SU-DHL-6 (cell line): ENCODE measurements at regions not wholly inside any gene's neighbourhood (a gene's known extent, or its start where the extent isn't known, plus 50 kb on each side); places are given as distances from the start of the nearest gene placed in this dataset.
"Not testable (repeated sequence)": the region's sequence is repeated elsewhere in the genome, so short reads cannot be mapped to it uniquely, and the experiment has no call there.

Experiments
- H2AFZ ChIP-seq: fragments of 200-600 bp; sonication (generic); 2 replicates; pipeline ENCODE4 v1.6.1; 2014; ENCODE audit warnings: low read depth, mild to moderate bottlenecking, moderate library complexity, mixed read lengths, antibody characterized with exemption, low read length; ENCODE audit not compliant: severe bottlenecking
- H3F3A ChIP-seq: fragments of 200-600 bp; shearing (Covaris generic); 2 replicates; pipeline ENCODE4 v1.6.0; 2016; ENCODE audit warnings: antibody characterized with exemption, mild to moderate bottlenecking; ENCODE audit not compliant: insufficient read depth
- H3K27ac ChIP-seq: fragments of 200-600 bp; sonication (generic); 2 replicates; pipeline ENCODE4 v1.5.1; 2016; ENCODE audit warnings: low read depth, mild to moderate bottlenecking, low read length, moderate library complexity, mixed read lengths
- H3K27me3 ChIP-seq: fragments of 200-600 bp; sonication (generic), shearing (Covaris generic); 2 replicates; pipeline ENCODE4 v1.6.0; 2014; ENCODE audit warnings: mild to moderate bottlenecking, low read length
- H3K36me3 ChIP-seq: fragments of 200-600 bp; sonication (generic); 2 replicates; pipeline ENCODE4 v1.6.1; 2014; ENCODE audit warnings: mild to moderate bottlenecking, low read length, mixed read lengths
- H3K4me2 ChIP-seq: fragments of 300-600, 200-600 bp; shearing (Covaris generic), sonication (generic); 2 replicates; pipeline ENCODE4 v1.6.0; 2014; ENCODE audit warnings: low read length, low read depth, mild to moderate bottlenecking; ENCODE audit not compliant: poor library complexity, severe bottlenecking
- H3K4me3 ChIP-seq: fragments of 200-600 bp; sonication (generic); 2 replicates; pipeline ENCODE4 v1.5.1; 2014; ENCODE audit warnings: antibody characterized with exemption, low read length, mild to moderate bottlenecking, mixed read lengths; ENCODE audit not compliant: insufficient read depth, poor library complexity, severe bottlenecking
- H3K79me2 ChIP-seq: fragments of 200-600 bp; sonication (generic); 2 replicates; pipeline ENCODE4 v1.6.1; 2014; ENCODE audit warnings: mild to moderate bottlenecking, low read length, moderate library complexity; ENCODE audit not compliant: insufficient read depth
- H3K9ac ChIP-seq: fragments of 200-600 bp; sonication (generic); 2 replicates; pipeline ENCODE4 v1.7.0; 2014; ENCODE audit warnings: mild to moderate bottlenecking, low read length
- H3K9me2 ChIP-seq: fragments of 200-600 bp; sonication (generic); replicated peaks from 2 replicates; pipeline ENCODE4 v1.6.1; 2014; ENCODE audit warnings: low read length; ENCODE audit not compliant: insufficient read depth
- H3K9me3 ChIP-seq: fragments of 200-600 bp; sonication (generic); 2 replicates; pipeline ENCODE4 v1.6.1; 2014; ENCODE audit warnings: low read length, mixed read lengths; ENCODE audit not compliant: insufficient read depth
- H4K20me1 ChIP-seq: fragments of 200-600 bp; sonication (generic); 2 replicates; pipeline ENCODE4 v1.6.1; 2014; ENCODE audit warnings: low read depth, mild to moderate bottlenecking, antibody characterized with exemption, low read length, moderate library complexity, mixed read lengths
- CTCF ChIP-seq: fragments of 200-600 bp; sonication (generic); IDR thresholded peaks from one replicate; pipeline ENCODE4 v1.5.1; 2017; ENCODE audit warnings: antibody characterized with exemption, mild to moderate bottlenecking, low read length, moderate library complexity; ENCODE audit not compliant: insufficient read depth, poor library complexity, severe bottlenecking
- EZH2phosphoT487 ChIP-seq: fragments of 200-600 bp; sonication (generic), shearing (Covaris generic); conservative IDR thresholded peaks from 2 replicates; pipeline ENCODE4 v1.6.1; 2018; ENCODE audit warnings: mild to moderate bottlenecking, antibody characterized with exemption, low read length, moderate library complexity, mixed read lengths

DNA sequence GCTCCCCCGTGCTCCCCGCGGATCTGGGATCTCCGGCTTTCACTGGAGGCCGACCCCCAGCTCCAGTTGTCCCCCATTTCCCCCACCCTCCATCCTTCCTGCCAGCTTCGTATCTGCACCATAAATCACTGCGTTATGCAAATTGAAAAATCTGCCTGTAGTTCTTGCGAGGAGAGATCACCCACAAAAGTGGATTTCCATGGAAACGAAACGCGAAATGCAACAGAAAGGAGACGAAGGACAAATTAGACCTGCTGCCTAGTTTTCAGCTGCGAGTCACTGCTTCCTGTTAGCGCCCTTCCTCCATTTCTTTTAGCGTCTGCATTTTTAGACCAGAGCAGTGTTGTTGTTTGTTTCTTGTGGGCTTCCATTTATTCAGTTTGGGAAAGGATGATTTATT lies 127.1 kb upstream of the ATP10A start:
- no peak overlapping the region for H3K4me3 ChIP-seq
- no peaks in the 10 kb centered on the region for H3K9me3 ChIP-seq
- H4K20me1 ChIP-seq = no peaks in the 10 kb centered on the region
- no peaks in the 10 kb centered on the region for H3K9me2 ChIP-seq
- H3F3A ChIP-seq = no peaks in the 10 kb centered on the region
- H3K27ac ChIP-seq = no peak overlapping the region
- H3K4me2 ChIP-seq = no peak overlapping the region
- no peaks in the 10 kb centered on the region for H3K36me3 ChIP-seq
- H3K27me3 ChIP-seq = no peaks in the 10 kb centered on the region
- H3K9ac ChIP-seq = no peak overlapping the region
- H2AFZ ChIP-seq = no peak overlapping the region
- no peaks in the 10 kb centered on the region for H3K79me2 ChIP-seq
- TF ChIP-seq EZH2phosphoT487 (no peak), CTCF (no peak)

DNA sequence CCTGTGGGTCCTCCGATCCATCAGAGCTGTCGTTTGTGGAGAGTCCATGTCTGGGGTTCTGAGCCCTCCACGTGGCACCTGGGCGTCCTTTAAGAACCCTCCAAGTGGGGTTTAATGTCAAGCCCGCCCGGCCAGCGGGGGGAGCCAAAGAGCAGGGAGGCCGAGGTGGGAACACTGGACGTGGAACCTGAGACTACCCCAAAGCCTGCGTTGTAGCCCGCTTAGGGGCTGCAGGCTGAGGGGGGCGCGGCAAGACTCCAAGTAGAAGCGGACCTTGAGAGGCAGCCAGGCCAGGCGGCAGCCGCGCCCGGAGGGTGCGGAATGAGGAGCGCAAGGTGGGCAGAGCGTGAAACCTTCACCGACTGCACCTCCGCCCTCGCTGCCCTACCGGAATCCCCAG lies 126.2 kb upstream of the ATP10A start:
- H3K79me2 ChIP-seq = no peaks in the 10 kb centered on the region
- H3K27ac ChIP-seq = no peak overlapping the region
- H3K9ac ChIP-seq = no peak overlapping the region
- no peaks in the 10 kb centered on the region for H3K36me3 ChIP-seq
- no peaks in the 10 kb centered on the region for H3K9me2 ChIP-seq
- H3K4me3 ChIP-seq = no peak overlapping the region
- TF ChIP-seq EZH2phosphoT487 = no peak
- TF ChIP-seq CTCF = no peak
- no peaks in the 10 kb centered on the region for H4K20me1 ChIP-seq
- no peaks in the 10 kb centered on the region for H3F3A ChIP-seq
- H2AFZ ChIP-seq = no peak overlapping the region
- no peaks in the 10 kb centered on the region for H3K27me3 ChIP-seq
- no peaks in the 10 kb centered on the region for H3K9me3 ChIP-seq
- no peak overlapping the region for H3K4me2 ChIP-seq

- H3K27ac ChIP-seq, H3K4me2 ChIP-seq, H3K36me3 ChIP-seq, H3K9ac ChIP-seq, H3K79me2 ChIP-seq, H3K9me3 ChIP-seq, H3F3A ChIP-seq, H4K20me1 ChIP-seq, H3K27me3 ChIP-seq, H3K4me3 ChIP-seq, H3K9me2 ChIP-seq, H2AFZ ChIP-seq: not testable (repeated sequence)
Measured at GRCh38 chr15:25988716-25989115, 125.6 kb upstream of the ATP10A start.

- H3K4me2 ChIP-seq = no peak overlapping the region
- H4K20me1 ChIP-seq = no peaks in the 10 kb centered on the region
- no peak overlapping the region for H3K27ac ChIP-seq
- H3K9me3 ChIP-seq = no peaks in the 10 kb centered on the region
- H3K79me2 ChIP-seq = no peaks in the 10 kb centered on the region
- no peak for TF ChIP-seq CTCF
- TF ChIP-seq EZH2phosphoT487 = no peak
- no peaks in the 10 kb centered on the region for H3F3A ChIP-seq
- H2AFZ ChIP-seq = no peak overlapping the region
- no peaks in the 10 kb centered on the region for H3K27me3 ChIP-seq
- H3K9ac ChIP-seq = no peak overlapping the region
- no peaks in the 10 kb centered on the region for H3K9me2 ChIP-seq
- H3K36me3 ChIP-seq = no peaks in the 10 kb centered on the region
- H3K4me3 ChIP-seq = no peak overlapping the region
Measured at GRCh38 chr15:25987638-25988037, 124.5 kb upstream of the ATP10A start.
